GM13976 (cell line): ENCODE measurements at regions not wholly inside any gene's neighbourhood (a gene's known extent, or its start where the extent isn't known, plus 50 kb on each side); places are given as distances from the start of the nearest gene placed in this dataset.

Experiments
- DNase-seq: peaks from one replicate; pipeline ENCODE4 v3.0.0; 2012; ENCODE audit warnings: low spot score
- CTCF ChIP-seq: IDR thresholded peaks from 2 replicates; pipeline ENCODE4 v1.5.1; 2012; ENCODE audit warnings: borderline replicate concordance, mild to moderate bottlenecking; ENCODE audit not compliant: insufficient read depth; ENCODE audit errors: extremely low read depth, missing control alignments, control extremely low read depth
- in situ Hi-C: fragments of 300-500 bp; cut with MboI; formaldehyde crosslinking; loops from one replicate; pipeline ENCODE4 v1.12.0; 2022; ENCODE audit warnings: low sequenced_read_pairs, mixed read lengths, inconsistent platforms; ENCODE audit not compliant: unreplicated experiment

GRCh38 chr12:97899529-97899928, 436.9 kb downstream of the RMST start:
- DNase-seq, result no peak
- in situ Hi-C loops, result no loop called here
- no peak for TF ChIP-seq CTCF

- no peak for DNase-seq
- in situ Hi-C loops, result no loop called here
- TF ChIP-seq CTCF, result no peak
These were observed 437.4 kb downstream of the RMST start for GRCh38 chr12:97899956-97900355.

GRCh38 chr12:97903356-97903755, 440.8 kb downstream of the RMST start:
- in situ Hi-C loops, result no loop called here
- TF ChIP-seq CTCF, result no peak
- DNase-seq, result no peak

GRCh38 chr12:97907504-97907903, 444.9 kb downstream of the RMST start:
- DNase-seq, result no peak
- TF ChIP-seq CTCF, result no peak
- in situ Hi-C loops, result no loop called here

- no peak for DNase-seq
- TF ChIP-seq CTCF, result no peak
- in situ Hi-C loops, result no loop called here
These were observed 448.0 kb downstream of the RMST start for GRCh38 chr12:97910559-97910958.

GRCh38 chr12:97912943-97913342, 450.3 kb downstream of the RMST start:
- in situ Hi-C loops, result no loop called here
- no peak for TF ChIP-seq CTCF
- DNase-seq, result no peak

GRCh38 chr12:97921979-97922722, 459.5 kb downstream of the RMST start:
- no peak for TF ChIP-seq CTCF
- in situ Hi-C loops, result no loop called here
- no peak for DNase-seq
